ENCODE measurements at regions not wholly inside any gene's neighbourhood (a gene's known extent, or its start where the extent isn't known, plus 50 kb on each side); places are given as distances from the start of the nearest gene placed in this dataset.

DNA sequence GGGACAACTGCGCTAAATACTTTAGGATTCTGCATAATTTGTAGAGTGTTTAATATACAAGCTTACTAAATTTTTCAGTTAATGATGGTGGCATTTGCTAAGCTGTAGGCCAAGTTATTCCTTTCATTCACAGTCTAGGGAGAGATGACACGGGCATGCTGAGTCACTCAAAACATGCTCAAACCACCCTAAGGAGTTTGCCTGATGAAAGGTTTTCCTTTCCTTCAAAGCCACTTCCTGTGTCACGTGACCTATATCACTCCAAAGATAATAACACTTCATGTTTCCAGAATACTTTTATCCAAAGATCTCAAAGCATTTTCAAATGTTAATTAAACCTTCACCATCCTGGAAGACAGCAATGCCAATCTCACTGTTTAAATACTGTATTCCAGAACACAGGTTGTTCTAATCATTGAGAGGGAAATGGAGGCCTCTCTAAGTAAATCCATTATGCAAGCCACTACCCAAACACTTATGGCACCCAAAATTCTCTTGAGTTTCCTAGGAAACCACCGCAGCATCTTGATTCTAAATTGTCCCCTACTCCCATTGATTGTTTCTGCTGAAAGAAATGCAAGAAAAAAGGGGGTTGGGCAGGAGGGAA, 207.0 kb upstream of the CDKN3 start:
- no peak for DNase-seq
- peak in 1 of 8 donors; percentile 45 for ATAC-seq
- Histone ChIP-seq H3K4me1 (peaks cover 0 to 12% (median 0%) of the 10 kb centered on the region in 9 donors), H3K9me3 (no peaks in the 10 kb centered on the region), H3K36me3 (no peaks in the 10 kb centered on the region), H3K27ac (peak overlapping the region in 1 of 10 donors; percentile 20), H3K4me3 (no peak overlapping the region), H3K27me3 (no peaks in the 10 kb centered on the region)
- intact Hi-C loops (cut with DNase I) = loop anchor here in 3 of 10 donors (10.0 kb wide), 3 partner anchors 125 to 155 kb away; no protein-coding TSS in a partner anchor
- 65 to 70% methylated on average over 4 of the region's 4 CpGs for WGBS, 2 donors
- TF ChIP-seq, protein P1, sequence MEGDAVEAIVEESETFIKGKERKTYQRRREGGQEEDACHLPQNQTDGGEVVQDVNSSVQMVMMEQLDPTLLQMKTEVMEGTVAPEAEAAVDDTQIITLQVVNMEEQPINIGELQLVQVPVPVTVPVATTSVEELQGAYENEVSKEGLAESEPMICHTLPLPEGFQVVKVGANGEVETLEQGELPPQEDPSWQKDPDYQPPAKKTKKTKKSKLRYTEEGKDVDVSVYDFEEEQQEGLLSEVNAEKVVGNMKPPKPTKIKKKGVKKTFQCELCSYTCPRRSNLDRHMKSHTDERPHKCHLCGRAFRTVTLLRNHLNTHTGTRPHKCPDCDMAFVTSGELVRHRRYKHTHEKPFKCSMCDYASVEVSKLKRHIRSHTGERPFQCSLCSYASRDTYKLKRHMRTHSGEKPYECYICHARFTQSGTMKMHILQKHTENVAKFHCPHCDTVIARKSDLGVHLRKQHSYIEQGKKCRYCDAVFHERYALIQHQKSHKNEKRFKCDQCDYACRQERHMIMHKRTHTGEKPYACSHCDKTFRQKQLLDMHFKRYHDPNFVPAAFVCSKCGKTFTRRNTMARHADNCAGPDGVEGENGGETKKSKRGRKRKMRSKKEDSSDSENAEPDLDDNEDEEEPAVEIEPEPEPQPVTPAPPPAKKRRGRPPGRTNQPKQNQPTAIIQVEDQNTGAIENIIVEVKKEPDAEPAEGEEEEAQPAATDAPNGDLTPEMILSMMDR (IDR thresholded peaks at IDR 0.05) = no peak

DNA sequence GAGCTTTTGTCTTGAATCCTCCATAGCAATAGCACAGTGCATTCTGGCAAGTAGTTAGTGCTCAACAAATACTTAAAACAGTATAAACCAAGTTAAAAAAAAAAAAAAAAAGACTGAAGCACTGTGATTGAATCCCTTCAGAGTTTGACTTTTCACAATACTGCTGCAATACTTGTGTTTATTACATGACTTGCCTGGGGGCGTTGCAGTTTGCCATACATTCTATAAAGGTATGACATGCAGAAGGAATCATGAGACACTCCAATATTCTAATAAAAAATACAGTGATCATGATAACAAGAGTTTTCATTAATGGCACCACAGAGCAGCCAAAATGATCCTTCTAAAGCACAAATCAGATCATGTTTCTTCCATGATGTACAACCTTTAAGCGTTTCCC, 205.0 kb upstream of the CDKN3 start:
- ATAC-seq = no peak
- intact Hi-C loops (cut with DNase I) = no loop called here

DNA sequence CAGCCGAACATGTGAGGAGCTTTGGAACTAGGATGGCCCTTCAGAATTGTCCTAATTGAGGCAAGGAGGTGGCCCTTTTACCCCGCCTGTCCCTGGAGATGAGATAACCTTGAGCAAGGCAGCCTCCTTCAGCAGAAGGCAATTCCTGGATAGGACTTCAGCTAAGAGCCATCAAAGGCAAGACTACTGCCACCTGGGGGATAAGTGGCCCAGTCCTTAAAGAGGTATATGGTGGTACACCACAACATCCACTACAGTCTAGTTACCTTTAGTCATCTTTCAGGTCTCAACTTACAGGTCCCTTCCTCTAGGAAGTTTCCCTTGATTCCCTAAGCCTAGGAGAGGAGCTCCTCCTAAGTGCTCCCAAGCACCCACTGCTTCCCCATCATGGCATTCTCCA, 204.2 kb upstream of the CDKN3 start:
- no peak for DNase-seq
- no peaks in the 10 kb centered on the region for H3K9me3 ChIP-seq
- intact Hi-C loops (cut with DNase I) = no loop called here
- H3K27me3 ChIP-seq = no peaks in the 10 kb centered on the region
- no peak overlapping the region for H3K27ac ChIP-seq
- TF ChIP-seq, protein P1 (IDR thresholded peaks at IDR 0.05) = no peak
- 66 to 98% methylated on average over 2 of the region's 2 CpGs for WGBS, 2 donors
- H3K4me1 ChIP-seq = peaks cover 0 to 12% (median 0%) of the 10 kb centered on the region in 9 donors
- ATAC-seq = no peak
- no peaks in the 10 kb centered on the region for H3K36me3 ChIP-seq
- no peak overlapping the region for H3K4me3 ChIP-seq

More for the DNA sequence above, 205.0 kb upstream of the CDKN3 start:
- H3K27ac ChIP-seq = no peak overlapping the region
- TF ChIP-seq, protein P1 (IDR thresholded peaks at IDR 0.05) = no peak
- H3K27me3 ChIP-seq = no peaks in the 10 kb centered on the region
- WGBS, 2 donors = 50 to 84% methylated on average over 2 of the region's 2 CpGs
- peaks cover 0 to 12% (median 0%) of the 10 kb centered on the region in 9 donors for H3K4me1 ChIP-seq
- no peaks in the 10 kb centered on the region for H3K9me3 ChIP-seq
- DNase-seq = no peak
- no peaks in the 10 kb centered on the region for H3K36me3 ChIP-seq
- no peak overlapping the region for H3K4me3 ChIP-seq

DNA sequence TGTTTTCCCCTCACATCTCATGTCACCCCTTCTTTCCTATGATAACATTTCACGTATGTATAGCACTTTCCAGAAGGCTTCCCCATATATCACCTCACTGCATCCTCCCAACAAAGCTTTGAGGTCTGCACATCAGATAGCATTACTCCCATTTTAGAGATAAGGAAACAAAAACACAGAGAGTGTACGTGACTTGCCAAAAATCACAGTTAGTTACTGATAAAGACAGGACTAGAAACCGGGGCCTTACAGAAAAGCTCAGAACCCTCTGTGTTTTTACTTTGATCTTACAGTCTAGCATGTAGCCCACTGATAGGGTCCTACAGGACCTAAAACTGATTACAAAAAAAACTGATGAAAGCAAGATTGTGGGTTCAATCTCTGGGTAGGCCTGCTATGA, 202.9 kb upstream of the CDKN3 start:
- DNase-seq (no peak), ATAC-seq (no peak)
- no peaks in the 10 kb centered on the region for H3K27me3 ChIP-seq
- no peak overlapping the region for H3K4me3 ChIP-seq
- H3K4me1 ChIP-seq = peaks cover 0 to 12% (median 0%) of the 10 kb centered on the region in 9 donors
- WGBS, 2 donors = 41 to 59% methylated on average over 3 of the region's 3 CpGs
- H3K36me3 ChIP-seq = no peaks in the 10 kb centered on the region
- TF ChIP-seq, protein P1 (IDR thresholded peaks at IDR 0.05) = no peak
- no peak overlapping the region for H3K27ac ChIP-seq
- peaks cover 0 to 8% (median 4%) of the 10 kb centered on the region in 11 donors for H3K9me3 ChIP-seq
- intact Hi-C loops (cut with DNase I) = no loop called here

Data from heart right ventricle (tissue), 16 donors.